Muscle of leg (tissue), 3 donors: ENCODE measurements at regions not wholly inside any gene's neighbourhood (a gene's known extent, or its start where the extent isn't known, plus 50 kb on each side); places are given as distances from the start of the nearest gene placed in this dataset.

Experiments used
- DNase-seq: peaks from one replicate; pipeline ENCODE4 v3.0.0; 2013
- H3K27ac ChIP-seq: one replicate; pipeline ENCODE4 v1.5.1; 2013; ENCODE audit warnings: mild to moderate bottlenecking, low read length, control low read depth
- H3K27me3 ChIP-seq: one replicate; pipeline ENCODE4 v1.6.1; 2013; ENCODE audit warnings: low read length; ENCODE audit not compliant: control insufficient read depth, insufficient read depth
- H3K36me3 ChIP-seq: one replicate; pipeline ENCODE4 v1.6.1; 2013; ENCODE audit warnings: low read length; ENCODE audit not compliant: control insufficient read depth, insufficient read depth
- H3K4me1 ChIP-seq: one replicate; pipeline ENCODE4 v1.6.1; 2013; ENCODE audit warnings: low read length; ENCODE audit not compliant: control insufficient read depth, insufficient read depth
- H3K4me3 ChIP-seq: one replicate; pipeline ENCODE4 v1.5.1; 2013; ENCODE audit warnings: low read length, control low read depth
- H3K9me3 ChIP-seq: replicated peaks from 2 replicates; pipeline ENCODE4 v1.6.1; 2013; ENCODE audit warnings: low read depth, low read length; ENCODE audit not compliant: control insufficient read depth
- WGBS: methylation state at CpG from one replicate; pipeline ENCODE4 v1.1.5; 2013; ENCODE audit warnings: missing lambda C conversion rate; ENCODE audit not compliant: insufficient coverage; 5-methylcytosine and 5-hydroxymethylcytosine counted together

- Histone ChIP-seq H3K27me3 (no peaks in the 10 kb centered on the region), H3K4me3 (no peak overlapping the region), H3K36me3 (no peaks in the 10 kb centered on the region), H3K27ac (no peak overlapping the region), H3K9me3 (no peaks in the 10 kb centered on the region), H3K4me1 (no peaks in the 10 kb centered on the region)
- no CpG with 5 or more reads among the region's 2 CpGs for WGBS
- DNase-seq, result no peak
These were observed 81.7 kb downstream of the PERP start for GRCh38 chr6:138025528-138025978.

- Histone ChIP-seq H3K9me3 (no peaks in the 10 kb centered on the region), H3K27ac (no peak overlapping the region), H3K4me1 (no peaks in the 10 kb centered on the region), H3K4me3 (no peak overlapping the region), H3K27me3 (no peaks in the 10 kb centered on the region), H3K36me3 (no peaks in the 10 kb centered on the region)
- no peak for DNase-seq
- 100% methylated on average over 2 of the region's 3 CpGs for WGBS
These were observed 80.9 kb downstream of the PERP start for GRCh38 chr6:138026342-138026741.

- Histone ChIP-seq H3K36me3 (no peaks in the 10 kb centered on the region), H3K27me3 (no peaks in the 10 kb centered on the region), H3K9me3 (no peaks in the 10 kb centered on the region), H3K27ac (no peak overlapping the region), H3K4me3 (no peak overlapping the region), H3K4me1 (no peaks in the 10 kb centered on the region)
- no peak for DNase-seq
- 77% methylated on average over 6 of the region's 6 CpGs for WGBS
These were observed 78.3 kb downstream of the PERP start for GRCh38 chr6:138028893-138029292.

- Histone ChIP-seq H3K27ac (no peak overlapping the region), H3K36me3 (no peaks in the 10 kb centered on the region), H3K9me3 (no peaks in the 10 kb centered on the region), H3K4me3 (no peak overlapping the region), H3K27me3 (no peaks in the 10 kb centered on the region), H3K4me1 (no peaks in the 10 kb centered on the region)
- DNase-seq, result no peak
- 17% methylated on average over 1 of the region's 1 CpG for WGBS
These were observed 76.3 kb downstream of the PERP start for GRCh38 chr6:138030872-138031271.

GRCh38 chr6:138031417-138031816 is 75.8 kb downstream of the PERP start:
- Histone ChIP-seq H3K27ac (no peak overlapping the region), H3K27me3 (no peaks in the 10 kb centered on the region), H3K9me3 (no peaks in the 10 kb centered on the region), H3K36me3 (no peaks in the 10 kb centered on the region), H3K4me1 (no peaks in the 10 kb centered on the region), H3K4me3 (no peak overlapping the region)
- WGBS, result 71% methylated on average over 1 of the region's 4 CpGs
- DNase-seq, result no peak

- Histone ChIP-seq H3K4me1 (no peaks in the 10 kb centered on the region), H3K36me3 (no peaks in the 10 kb centered on the region), H3K27me3 (no peaks in the 10 kb centered on the region), H3K27ac (no peak overlapping the region), H3K9me3 (no peaks in the 10 kb centered on the region), H3K4me3 (no peak overlapping the region)
- WGBS, result no CpG with 5 or more reads among the region's 3 CpGs
- no peak for DNase-seq
These were observed 75.4 kb downstream of the PERP start for GRCh38 chr6:138031850-138032249.

- DNase-seq, result no peak
- Histone ChIP-seq H3K27me3 (no peaks in the 10 kb centered on the region), H3K4me1 (no peaks in the 10 kb centered on the region), H3K27ac (no peak overlapping the region), H3K4me3 (no peak overlapping the region), H3K9me3 (no peaks in the 10 kb centered on the region), H3K36me3 (no peaks in the 10 kb centered on the region)
- 80% methylated on average over 1 of the region's 3 CpGs for WGBS
These were observed 74.6 kb downstream of the PERP start for GRCh38 chr6:138032571-138032970.

- H3K4me1 ChIP-seq, result no peaks in the 10 kb centered on the region
- 70% methylated on average over 3 of the region's 3 CpGs for WGBS
- H3K27me3 ChIP-seq, result no peaks in the 10 kb centered on the region
- H3K36me3 ChIP-seq, result no peaks in the 10 kb centered on the region
- no peak overlapping the region for H3K4me3 ChIP-seq
- DNase-seq, result no peak
- no peak overlapping the region for H3K27ac ChIP-seq
- no peaks in the 10 kb centered on the region for H3K9me3 ChIP-seq
These were observed 73.0 kb downstream of the PERP start for GRCh38 chr6:138034229-138034628.

GRCh38 chr6:138035070-138035469 is 72.1 kb downstream of the PERP start:
- H3K4me1 ChIP-seq, result no peaks in the 10 kb centered on the region
- DNase-seq, result no peak
- WGBS, result 84% methylated on average over 5 of the region's 5 CpGs
- no peak overlapping the region for H3K4me3 ChIP-seq
- no peaks in the 10 kb centered on the region for H3K27me3 ChIP-seq
- no peaks in the 10 kb centered on the region for H3K9me3 ChIP-seq
- H3K36me3 ChIP-seq, result no peaks in the 10 kb centered on the region
- no peak overlapping the region for H3K27ac ChIP-seq

GRCh38 chr6:138036111-138036510 is 71.1 kb downstream of the PERP start:
- H3K36me3 ChIP-seq, result no peaks in the 10 kb centered on the region
- no peak overlapping the region for H3K27ac ChIP-seq
- no peak for DNase-seq
- no peaks in the 10 kb centered on the region for H3K9me3 ChIP-seq
- H3K4me3 ChIP-seq, result no peak overlapping the region
- no peaks in the 10 kb centered on the region for H3K4me1 ChIP-seq
- no peaks in the 10 kb centered on the region for H3K27me3 ChIP-seq
- WGBS, result 76% methylated on average over 3 of the region's 5 CpGs

GRCh38 chr6:138037009-138037504 is 70.2 kb downstream of the PERP start:
- 100% methylated on average over 2 of the region's 4 CpGs for WGBS

More at GRCh38 chr6:138037009-138037504, 70.2 kb downstream of the PERP start:
- Histone ChIP-seq H3K27ac (no peak overlapping the region), H3K4me3 (no peak overlapping the region), H3K36me3 (no peaks in the 10 kb centered on the region), H3K27me3 (no peaks in the 10 kb centered on the region), H3K9me3 (no peaks in the 10 kb centered on the region), H3K4me1 (no peaks in the 10 kb centered on the region)
- no peak for DNase-seq
